Right lobe of liver (tissue), 6 donors: ENCODE measurements at regions not wholly inside any gene's neighbourhood (a gene's known extent, or its start where the extent isn't known, plus 50 kb on each side); places are given as distances from the start of the nearest gene placed in this dataset.

ENCODE experiments used
- ATAC-seq, 4 donors: fragments of 200-7000 bp; cut with Tn5 transposase; one replicate each; pipeline ENCODE4 v1.9.1; 2020; ENCODE audit warnings: mild to moderate bottlenecking in 4 of 4, moderate library complexity in 4 of 4
- DNase-seq, 3 donors: peaks; one replicate each; pipeline ENCODE4 v3.0.0-alpha.2; 2020
- H3K27ac ChIP-seq, 3 donors: fragments of 200-600 bp; one replicate each; pipeline ENCODE4 v1.8.0; 2022
- H3K27me3 ChIP-seq, 2 donors: fragments of 200-600 bp; one replicate each; pipeline ENCODE4 v1.8.0; 2022
- H3K36me3 ChIP-seq, 4 donors: fragments of 200-600 bp; sonication (generic) in 1 of 4; one replicate each; pipeline versions ENCODE4 v1.5.1 to v1.8.0; 2017 to 2022; ENCODE audit warnings: control low read depth in 1 of 4
- H3K4me1 ChIP-seq, 4 donors: fragments of 200-600 bp; sonication (generic) in 1 of 4; one replicate each; pipeline versions ENCODE4 v1.5.1 to v1.8.0; 2017 to 2022; ENCODE audit warnings: control low read depth in 1 of 4
- H3K4me3 ChIP-seq, 3 donors: fragments of 200-600 bp; one replicate each; pipeline ENCODE4 v1.8.0; 2022
- H3K9me3 ChIP-seq, 4 donors: fragments of 200-600 bp; sonication (generic) in 1 of 4; one replicate each; pipeline versions ENCODE4 v1.5.1 to v1.8.0; 2017 to 2022; ENCODE audit warnings: control low read depth in 1 of 4
- POLR2A ChIP-seq: fragments of 450-650 bp; IDR thresholded peaks from one replicate; pipeline ENCODE4 v1.6.1; 2017; ENCODE audit warnings: antibody characterized with exemption, mild to moderate bottlenecking
- WGBS: methylation state at CpG from one replicate; pipeline ENCODE4 v1.1.6; 2018; ENCODE audit warnings: low coverage, low lambda C conversion rate; ENCODE audit not compliant: insufficient coverage; ENCODE audit errors: missing lambda C conversion rate; 5-methylcytosine and 5-hydroxymethylcytosine counted together
- intact Hi-C, 2 donors: fragments of 100-400 bp; cut with DNase I; formaldehyde crosslinking; loops; one replicate each; pipeline versions ENCODE4 v1.11.2 to v1.14.1; 2022
- TF ChIP-seq, protein P1 (sequence below), 4 donors: fragments of 200-600 bp in 3 of 4; fragments of 450-650 bp in 1 of 4; IDR thresholded peaks; one replicate each; pipeline versions ENCODE4 v1.5.1 to v1.8.0; 2016 to 2022; ENCODE audit warnings: antibody characterized with exemption in 4 of 4, mild to moderate bottlenecking in 2 of 4
- donor health status: DM: no; HTN: yes; CAD: no.
- donor health status: DM: no; HTN: no; CAD: no.
- donor health status: DM: no; HTN: no; CAD: no.
- donor health status: DM: no; HTN: yes; CAD: no.
- donor health status: DM: no; HTN: yes; CAD: no.

GRCh38 chr16:6864671-6865070 is 468.0 kb upstream of the RBFOX1 start:
- no peaks in the 10 kb centered on the region for H3K36me3 ChIP-seq
- peak in 2 of 4 donors; percentile 37 to 53 for ATAC-seq
- no peak for DNase-seq
- 38% methylated on average over 5 of the region's 5 CpGs for whole genome bisulfite sequencing
- intact Hi-C loops, result no loop called here
- no peak overlapping the region for H3K4me3 ChIP-seq
- no peaks in the 10 kb centered on the region for H3K9me3 ChIP-seq
- TF ChIP-seq, protein P1, sequence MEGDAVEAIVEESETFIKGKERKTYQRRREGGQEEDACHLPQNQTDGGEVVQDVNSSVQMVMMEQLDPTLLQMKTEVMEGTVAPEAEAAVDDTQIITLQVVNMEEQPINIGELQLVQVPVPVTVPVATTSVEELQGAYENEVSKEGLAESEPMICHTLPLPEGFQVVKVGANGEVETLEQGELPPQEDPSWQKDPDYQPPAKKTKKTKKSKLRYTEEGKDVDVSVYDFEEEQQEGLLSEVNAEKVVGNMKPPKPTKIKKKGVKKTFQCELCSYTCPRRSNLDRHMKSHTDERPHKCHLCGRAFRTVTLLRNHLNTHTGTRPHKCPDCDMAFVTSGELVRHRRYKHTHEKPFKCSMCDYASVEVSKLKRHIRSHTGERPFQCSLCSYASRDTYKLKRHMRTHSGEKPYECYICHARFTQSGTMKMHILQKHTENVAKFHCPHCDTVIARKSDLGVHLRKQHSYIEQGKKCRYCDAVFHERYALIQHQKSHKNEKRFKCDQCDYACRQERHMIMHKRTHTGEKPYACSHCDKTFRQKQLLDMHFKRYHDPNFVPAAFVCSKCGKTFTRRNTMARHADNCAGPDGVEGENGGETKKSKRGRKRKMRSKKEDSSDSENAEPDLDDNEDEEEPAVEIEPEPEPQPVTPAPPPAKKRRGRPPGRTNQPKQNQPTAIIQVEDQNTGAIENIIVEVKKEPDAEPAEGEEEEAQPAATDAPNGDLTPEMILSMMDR (IDR thresholded peaks at IDR 0.05), result no peak
- TF ChIP-seq POLR2A, result no peak
- no peak overlapping the region for H3K27ac ChIP-seq
- no peaks in the 10 kb centered on the region for H3K27me3 ChIP-seq
- no peaks in the 10 kb centered on the region for H3K4me1 ChIP-seq

DNA sequence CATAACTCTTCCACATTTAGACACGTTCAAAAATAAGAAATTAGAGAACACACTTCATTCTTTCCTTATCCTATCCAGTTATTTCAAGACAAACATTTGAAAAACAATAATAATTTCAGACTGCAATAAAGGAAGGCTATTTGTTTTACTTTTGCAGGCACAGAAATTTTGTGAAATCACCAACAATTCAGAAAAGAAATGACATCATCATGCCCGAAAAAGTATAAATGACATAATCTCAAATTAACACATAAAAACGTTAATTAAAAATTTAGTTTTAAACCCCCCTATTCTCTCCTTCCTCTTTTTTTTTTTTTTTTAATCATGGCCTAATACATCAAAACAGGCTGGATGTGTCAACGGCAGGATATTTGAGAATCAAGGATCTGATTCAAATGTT is 468.4 kb upstream of the RBFOX1 start:
- Histone ChIP-seq H3K9me3 (no peaks in the 10 kb centered on the region), H3K36me3 (no peaks in the 10 kb centered on the region), H3K27ac (no peak overlapping the region), H3K4me1 (no peaks in the 10 kb centered on the region), H3K4me3 (no peak overlapping the region), H3K27me3 (no peaks in the 10 kb centered on the region)
- DNase-seq (no peak), ATAC-seq (no peak)
- intact Hi-C loops, result no loop called here
- TF ChIP-seq POLR2A, result no peak
- TF ChIP-seq, protein P1 (IDR thresholded peaks at IDR 0.05), result no peak
- WGBS, result 26% methylated on average over 4 of the region's 4 CpGs

GRCh38 chr16:6863135-6863534 is 469.5 kb upstream of the RBFOX1 start:
- DNase-seq (no peak), ATAC-seq (no peak)
- no peaks in the 10 kb centered on the region for H3K9me3 ChIP-seq
- intact Hi-C loops, result no loop called here
- H3K4me1 ChIP-seq, result no peaks in the 10 kb centered on the region
- TF ChIP-seq, protein P1 (IDR thresholded peaks at IDR 0.05), result no peak
- no peak for TF ChIP-seq POLR2A
- no peaks in the 10 kb centered on the region for H3K27me3 ChIP-seq
- no peaks in the 10 kb centered on the region for H3K36me3 ChIP-seq
- no peak overlapping the region for H3K4me3 ChIP-seq
- whole genome bisulfite sequencing, result 15% methylated on average over 2 of the region's 2 CpGs
- H3K27ac ChIP-seq, result no peak overlapping the region

DNA sequence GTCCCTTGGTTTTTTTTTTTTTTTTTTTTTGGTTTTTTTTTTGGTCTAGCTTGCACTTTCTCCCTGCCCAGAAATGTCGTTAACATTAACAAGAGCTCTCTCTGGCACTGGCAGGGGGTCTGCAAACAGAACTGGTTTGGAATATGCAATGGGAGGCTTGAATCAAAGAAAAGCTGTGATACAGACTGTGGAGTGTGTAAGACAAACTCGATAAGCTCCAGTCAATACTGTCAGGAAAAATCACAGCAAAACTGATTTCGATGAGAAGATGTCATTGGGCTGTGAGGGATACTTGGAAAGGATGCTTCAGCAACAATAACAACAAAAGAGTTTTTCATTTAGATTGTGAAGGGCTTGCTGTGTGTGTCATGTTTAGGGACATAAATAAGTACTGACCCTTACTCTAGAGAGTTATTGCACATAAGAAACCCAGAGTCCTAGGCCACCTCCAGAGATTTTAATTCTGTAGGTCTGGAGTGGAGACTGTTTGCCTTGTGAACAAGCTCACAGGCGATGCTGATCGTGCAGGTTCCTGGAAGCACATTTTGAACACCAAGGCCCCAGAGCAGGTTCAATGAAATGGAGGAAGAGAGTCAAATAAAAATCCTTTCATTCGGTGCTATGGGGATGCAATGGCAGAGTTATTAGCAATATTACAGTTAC is 470.7 kb upstream of the RBFOX1 start:
- 45% methylated on average over 6 of the region's 6 CpGs for WGBS
- DNase-seq (no peak), ATAC-seq (no peak)
- H3K27me3 ChIP-seq, result no peaks in the 10 kb centered on the region
- H3K36me3 ChIP-seq, result no peaks in the 10 kb centered on the region
- intact Hi-C loops, result no loop called here
- H3K9me3 ChIP-seq, result no peaks in the 10 kb centered on the region
- no peaks in the 10 kb centered on the region for H3K4me1 ChIP-seq
- TF ChIP-seq POLR2A, result no peak
- TF ChIP-seq, protein P1 (IDR thresholded peaks at IDR 0.05), result no peak
- no peak overlapping the region for H3K4me3 ChIP-seq
- no peak overlapping the region for H3K27ac ChIP-seq
